GM19455 (cell line): ENCODE measurements at regions not wholly inside any gene's neighbourhood (a gene's known extent, or its start where the extent isn't known, plus 50 kb on each side); places are given as distances from the start of the nearest gene placed in this dataset.

Experiments
- ATAC-seq: cut with Tn5 transposase; IDR thresholded peaks from one replicate; pipeline ENCODE4 v1.9.1; 2021; ENCODE audit not compliant: unreplicated experiment

DNA sequence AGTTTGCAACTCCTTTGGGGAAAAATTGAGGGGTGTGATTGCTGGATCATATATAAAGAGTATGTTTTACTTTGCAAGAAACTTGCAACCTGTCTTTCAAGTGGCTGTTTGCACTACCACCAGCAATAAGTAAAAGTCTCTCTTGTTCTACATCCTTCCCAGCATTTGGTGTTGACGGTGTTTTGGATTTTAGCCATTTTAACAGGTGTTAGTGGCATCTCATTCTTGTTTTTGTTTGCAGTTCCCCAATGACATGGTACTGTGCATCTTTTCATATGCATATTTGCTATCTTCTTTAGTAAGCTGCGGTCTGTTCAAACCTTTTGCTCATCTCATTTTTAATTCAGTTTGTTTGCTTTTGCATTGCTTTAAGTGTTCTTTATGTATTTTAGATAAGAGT is 535.5 kb downstream of the LRRIQ3 start:
- ATAC-seq, result no peak

DNA sequence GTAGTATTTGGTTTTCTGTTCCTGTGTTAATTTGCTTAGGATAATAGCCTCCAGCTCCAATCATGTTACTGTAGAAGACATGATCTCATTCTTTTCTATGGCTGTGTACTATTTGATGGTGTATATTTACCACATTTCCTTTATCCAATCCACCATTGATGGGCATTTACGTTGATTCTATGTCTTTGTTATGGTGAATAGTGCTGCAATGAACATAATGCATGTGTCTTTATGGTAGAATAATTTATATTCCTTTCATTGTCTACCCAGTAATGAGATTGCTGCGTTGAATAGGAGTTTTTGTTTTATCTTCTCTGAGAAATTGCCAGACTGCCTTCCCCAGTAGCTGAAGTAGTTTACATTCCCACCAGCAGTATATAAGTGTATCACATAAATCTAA is 538.8 kb downstream of the LRRIQ3 start:
- no peak for ATAC-seq

DNA sequence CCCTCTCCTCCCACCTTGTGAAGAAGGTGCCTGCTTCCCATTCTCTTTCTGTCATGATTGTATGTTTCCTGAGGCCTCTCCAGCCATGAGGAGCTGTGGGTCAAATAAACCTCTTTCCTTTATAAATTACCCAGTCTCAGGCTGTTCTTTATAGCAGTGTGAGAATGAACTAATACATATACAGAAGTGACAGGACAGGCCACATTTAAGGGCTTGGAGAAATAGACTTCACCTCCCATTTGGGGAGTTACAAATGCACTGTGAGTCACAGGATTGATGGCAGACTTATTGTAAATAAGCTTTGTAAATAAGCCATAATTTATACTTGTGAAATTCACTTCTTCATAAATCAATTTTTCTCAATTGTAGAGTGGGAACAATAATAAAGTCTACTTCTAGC is 543.3 kb downstream of the LRRIQ3 start:
- no peak for ATAC-seq

DNA sequence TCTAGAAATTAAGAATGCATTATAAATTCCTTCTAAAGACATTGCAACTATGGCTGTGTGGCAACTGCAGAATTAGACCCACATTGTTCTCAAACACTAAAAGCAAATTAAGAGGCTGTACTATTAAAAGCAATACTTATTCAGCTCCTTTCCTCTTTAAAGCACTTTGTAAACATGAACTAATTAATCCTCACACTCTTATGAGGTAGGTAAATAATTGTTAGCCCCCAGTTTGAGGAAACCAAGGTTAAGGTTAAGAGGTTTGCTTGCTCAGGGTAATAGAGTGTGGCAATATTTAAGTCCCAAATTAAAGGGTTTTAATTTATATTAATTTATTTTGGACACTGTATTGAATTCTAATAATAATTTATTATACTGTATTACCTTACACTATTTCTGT is 553.8 kb downstream of the LRRIQ3 start:
- no peak for ATAC-seq

DNA sequence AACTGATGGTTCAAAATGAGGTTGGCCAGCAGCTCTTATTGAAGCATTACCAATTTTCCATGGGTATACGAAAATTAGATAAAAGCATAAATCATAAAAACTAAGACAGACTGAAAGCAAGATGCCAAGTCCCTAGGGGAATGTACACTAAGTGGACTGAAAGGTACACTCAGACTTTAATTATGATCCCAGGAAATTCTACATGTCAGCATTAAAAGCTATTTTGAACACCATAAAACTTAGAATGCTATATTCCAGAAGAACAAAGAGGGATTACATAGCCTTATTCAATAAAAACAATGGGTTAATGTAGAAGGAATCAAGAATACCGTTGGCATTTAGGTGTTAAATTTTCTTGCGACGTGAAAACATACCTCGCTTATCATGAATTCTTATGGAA is 558.5 kb downstream of the LRRIQ3 start:
- ATAC-seq, result no peak

DNA sequence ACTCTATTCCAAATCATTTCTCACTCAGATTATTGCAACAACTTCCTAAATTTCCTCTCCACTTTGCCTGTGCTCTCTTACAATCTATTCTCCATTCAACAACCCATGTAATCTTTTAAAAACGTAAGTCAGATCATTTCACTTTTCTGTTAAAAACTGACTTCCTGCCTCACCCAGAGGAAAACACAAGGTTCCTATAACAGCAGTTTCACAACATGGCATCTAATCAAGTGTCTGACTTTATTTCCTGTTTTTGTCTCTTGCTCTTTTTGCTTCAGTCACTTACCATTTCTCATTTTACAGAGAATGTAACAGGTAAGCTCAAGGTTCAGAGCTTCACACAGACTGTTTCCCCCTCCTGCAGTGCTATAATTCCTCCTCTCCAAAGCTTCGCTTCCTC is 560.7 kb downstream of the LRRIQ3 start:
- no peak for ATAC-seq

DNA sequence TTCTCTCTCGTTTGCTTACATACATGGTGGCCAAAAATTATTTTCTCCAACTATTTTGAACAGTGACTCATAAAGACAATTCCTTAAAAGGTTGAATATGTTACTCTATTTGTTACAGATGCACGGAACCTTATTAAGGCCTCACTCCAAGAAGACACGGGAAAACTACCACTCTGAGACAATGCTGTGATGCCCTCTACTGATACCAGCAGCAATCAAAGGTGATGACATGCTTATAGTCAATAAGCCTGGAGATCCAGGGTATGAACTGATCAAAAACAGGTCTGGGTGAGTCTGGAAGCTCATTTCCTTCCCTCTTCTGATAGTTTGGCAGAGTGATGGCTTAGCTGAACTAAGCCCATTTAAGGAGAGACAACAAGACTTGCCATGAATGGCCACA is 563.0 kb downstream of the LRRIQ3 start:
- no peak for ATAC-seq

DNA sequence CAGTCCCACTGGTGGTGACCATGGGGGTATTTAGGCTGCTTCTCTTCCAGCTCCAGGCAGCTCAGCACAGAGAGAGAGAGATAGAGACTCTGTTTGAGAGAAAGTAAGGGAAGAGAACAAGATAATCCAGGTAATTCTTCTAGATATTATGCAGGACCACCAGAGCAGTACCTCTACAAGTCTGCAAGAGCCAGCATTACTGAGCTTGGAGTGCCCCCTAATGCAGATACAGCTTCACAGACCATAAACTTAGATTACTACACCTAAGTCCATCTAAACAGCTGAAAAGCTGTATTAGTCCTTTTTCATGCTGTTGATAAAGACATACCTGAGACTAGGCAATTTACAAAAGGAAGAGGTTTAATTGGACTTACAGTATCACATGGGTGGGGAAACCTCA is 570.3 kb downstream of the LRRIQ3 start:
- no peak for ATAC-seq

DNA sequence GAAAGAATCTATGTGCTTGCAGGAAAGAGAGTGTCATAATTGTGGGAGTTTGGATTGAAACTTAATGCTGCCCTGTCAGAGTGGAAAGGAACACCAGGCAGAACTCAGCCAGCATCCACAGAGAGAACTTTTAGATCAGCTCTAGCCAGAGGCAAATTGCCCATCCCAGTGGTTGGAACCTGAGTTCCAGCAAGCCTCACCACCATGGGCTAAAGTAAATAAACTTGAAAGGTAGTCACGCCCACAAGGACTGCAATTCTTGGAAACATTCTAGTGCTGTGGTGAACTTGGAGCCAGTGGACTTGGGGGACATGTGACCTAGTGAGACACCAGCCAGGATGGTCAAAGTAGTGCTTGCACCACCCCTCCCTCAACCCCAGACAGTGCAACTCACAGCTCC is 571.6 kb downstream of the LRRIQ3 start:
- ATAC-seq, result no peak

DNA sequence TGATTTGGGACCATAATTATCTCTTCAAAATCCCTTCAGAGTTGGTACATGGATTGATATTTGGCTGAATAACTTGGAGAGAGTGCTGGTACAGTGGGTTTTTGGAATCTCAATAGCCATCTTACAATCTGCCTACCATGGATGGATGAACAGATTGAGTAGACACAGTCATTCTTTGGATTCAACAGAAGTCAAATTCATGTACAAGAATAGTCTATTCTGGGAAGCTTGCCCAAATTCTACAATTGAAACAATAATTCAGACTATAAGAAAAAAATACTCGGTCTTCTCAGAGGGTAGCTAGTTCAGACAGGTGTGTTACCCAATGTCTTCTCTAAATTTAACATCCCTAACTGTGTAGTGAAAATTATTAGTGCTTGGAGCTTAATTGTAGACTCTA is 574.0 kb downstream of the LRRIQ3 start:
- ATAC-seq, result no peak

DNA sequence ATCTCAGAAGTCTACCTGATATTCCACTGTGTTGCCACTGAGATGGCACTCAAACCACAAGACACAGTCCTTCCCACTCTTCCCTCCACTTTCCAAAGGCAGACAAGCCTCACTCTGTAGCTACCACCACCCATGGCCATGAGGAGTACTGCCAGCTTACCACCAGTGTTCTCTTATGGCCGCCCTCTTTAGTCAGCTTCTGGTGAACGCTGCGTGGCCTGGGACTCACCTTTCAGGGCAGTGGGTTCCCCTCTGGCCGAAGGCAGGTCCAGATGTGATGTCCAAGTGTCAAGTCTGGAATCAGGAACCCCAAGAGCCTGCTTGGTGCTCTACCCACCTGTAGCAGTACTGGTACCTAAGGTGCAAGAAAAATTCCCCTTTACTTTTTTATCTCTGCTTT is 580.8 kb downstream of the LRRIQ3 start:
- ATAC-seq, result no peak

DNA sequence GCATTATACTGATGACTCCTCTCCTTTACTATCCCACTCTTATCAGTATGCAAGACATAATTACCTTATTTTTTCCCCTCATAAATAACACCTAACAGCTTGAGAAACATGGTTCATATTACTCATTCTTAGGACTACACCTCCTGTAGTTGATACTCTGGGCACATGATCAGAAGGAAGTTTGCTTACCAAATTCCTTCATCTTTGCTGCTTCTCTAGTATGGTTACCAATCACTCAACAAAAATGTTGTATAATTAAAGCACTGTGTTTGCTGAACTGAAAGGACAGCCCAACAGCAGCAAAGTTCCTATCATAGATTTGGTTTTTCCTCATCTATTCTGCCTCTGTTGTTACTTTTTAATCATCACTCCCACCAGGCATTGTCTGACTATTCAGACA is 586.3 kb downstream of the LRRIQ3 start:
- ATAC-seq, result no peak

DNA sequence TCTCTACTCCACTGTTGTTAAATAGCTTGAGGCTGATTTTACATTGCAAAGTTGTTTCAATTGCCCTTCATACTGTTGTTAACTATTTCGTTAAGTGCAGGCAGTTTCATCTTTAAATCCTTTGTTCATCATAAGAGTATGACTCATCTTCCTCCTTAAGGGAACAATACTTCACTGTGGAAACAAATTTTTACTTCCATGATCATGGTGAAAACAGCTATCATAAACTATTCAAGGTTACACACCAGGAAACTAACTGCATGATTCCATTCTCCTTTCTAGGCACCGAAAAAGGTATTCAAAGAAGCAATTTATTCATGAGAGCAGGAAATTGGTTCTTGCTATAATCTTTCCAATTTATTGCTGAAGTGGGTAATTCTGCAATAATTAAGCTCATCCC is 593.2 kb downstream of the LRRIQ3 start:
- ATAC-seq, result no peak

DNA sequence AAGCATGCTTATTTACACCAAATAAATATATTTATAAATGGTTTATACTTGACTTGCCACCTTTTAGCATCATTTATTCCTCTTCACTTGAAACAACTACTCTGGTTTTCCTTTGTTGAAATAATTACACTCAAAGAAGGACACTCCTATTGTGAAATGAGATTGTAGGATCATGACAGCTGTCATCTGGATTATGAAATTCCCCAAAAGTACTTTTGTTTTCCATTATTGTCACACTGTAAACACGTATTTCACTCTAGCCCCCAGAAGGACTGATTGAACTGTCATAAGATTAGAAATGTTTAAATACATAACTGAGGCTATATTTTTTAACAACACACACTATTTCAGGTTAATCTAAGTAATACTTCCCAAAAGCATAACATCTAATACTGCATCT is 593.8 kb downstream of the LRRIQ3 start:
- ATAC-seq, result no peak

DNA sequence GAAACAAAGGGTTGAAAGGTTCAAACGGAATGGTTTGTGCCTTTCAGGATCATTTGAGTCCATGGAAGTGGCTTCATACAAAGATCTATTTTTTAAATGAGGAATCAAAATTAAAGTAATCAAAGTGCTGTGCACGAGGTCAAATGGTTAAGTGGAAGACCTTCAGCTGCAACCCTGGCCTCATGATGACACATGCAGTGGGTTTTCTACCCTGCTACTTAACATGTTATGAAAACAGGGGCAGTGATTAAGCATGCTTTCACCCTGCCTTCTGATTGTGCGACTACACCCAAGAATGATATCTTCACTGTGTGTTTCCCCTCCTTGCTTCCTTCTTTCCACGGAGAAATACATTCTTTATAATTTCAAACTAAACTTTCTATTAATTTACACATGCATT is 604.2 kb downstream of the LRRIQ3 start:
- no peak for ATAC-seq

DNA sequence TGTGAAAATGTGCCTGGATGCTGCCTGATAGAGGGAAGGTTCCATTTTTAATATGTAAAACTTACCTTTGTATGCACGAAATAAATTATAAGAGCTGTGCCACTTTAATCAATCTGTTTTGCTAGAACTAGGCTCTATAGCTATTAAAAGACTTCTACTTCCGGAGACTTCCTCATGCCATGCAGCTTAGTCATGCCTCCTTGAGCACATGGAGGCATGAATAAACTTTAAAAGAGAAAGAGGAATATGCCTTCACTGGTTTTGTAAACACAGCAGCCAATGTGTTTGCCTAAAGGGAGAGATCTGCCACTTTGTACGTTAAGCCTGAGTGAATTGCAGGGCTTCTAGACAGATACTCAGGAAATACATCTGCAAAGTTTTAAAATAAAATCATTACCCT is 604.6 kb downstream of the LRRIQ3 start:
- no peak for ATAC-seq

DNA sequence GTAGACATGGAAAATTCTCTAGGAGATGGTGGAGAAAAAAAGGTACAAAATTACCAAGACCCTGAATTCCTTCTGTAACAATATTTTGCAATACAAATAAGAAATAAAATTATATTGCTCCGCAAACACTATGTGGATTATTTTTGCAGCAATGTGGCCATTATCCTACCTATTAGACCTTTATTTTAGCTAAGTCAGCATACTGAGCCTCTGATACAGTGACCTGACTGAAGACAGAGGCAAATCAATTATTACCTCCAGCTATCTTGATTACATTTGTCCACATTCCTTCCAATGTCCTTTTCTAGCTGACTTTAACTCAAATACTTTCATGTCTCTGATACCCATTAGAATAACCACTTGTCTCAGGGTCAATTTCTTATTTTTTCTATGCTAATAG is 610.9 kb downstream of the LRRIQ3 start:
- ATAC-seq, result no peak

DNA sequence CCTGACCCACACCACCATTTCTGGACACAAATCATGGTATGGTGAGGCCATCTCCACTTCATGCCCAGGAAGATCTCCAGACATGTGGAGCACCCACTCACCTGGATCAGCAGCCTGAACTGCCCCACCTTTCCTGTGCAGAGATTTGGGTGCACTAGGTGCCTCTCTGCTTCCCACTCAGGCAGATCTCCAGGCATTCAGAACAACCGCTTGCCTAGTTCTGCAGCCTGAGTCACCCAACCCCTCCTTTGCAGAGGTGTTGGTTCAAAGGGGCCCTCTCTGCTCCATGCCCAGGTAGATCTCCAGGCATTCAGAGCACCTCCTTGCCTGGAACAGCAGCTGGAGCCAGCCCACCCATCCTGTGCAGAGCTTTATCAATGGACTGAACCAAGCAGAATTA is 620.8 kb downstream of the LRRIQ3 start:
- ATAC-seq, result no peak

DNA sequence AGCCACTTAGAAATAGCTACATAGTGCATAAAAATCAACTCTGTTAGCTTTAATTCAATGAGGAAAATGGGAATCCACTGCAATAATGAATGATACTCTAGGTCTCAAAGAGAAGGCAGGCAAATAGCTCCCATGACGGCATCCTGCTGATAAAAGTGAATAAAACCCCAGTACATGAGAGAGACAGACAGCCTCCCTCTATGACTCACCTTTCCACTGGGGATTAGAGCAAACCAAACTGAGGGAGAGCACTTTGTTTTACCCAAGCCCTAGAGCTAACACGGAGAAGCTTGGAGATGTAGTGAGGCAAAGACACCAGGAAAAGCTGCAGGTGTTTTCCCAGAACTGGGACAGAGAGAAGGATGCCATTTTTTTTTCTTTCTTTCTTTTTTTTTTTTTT is 621.9 kb downstream of the LRRIQ3 start:
- no peak for ATAC-seq

DNA sequence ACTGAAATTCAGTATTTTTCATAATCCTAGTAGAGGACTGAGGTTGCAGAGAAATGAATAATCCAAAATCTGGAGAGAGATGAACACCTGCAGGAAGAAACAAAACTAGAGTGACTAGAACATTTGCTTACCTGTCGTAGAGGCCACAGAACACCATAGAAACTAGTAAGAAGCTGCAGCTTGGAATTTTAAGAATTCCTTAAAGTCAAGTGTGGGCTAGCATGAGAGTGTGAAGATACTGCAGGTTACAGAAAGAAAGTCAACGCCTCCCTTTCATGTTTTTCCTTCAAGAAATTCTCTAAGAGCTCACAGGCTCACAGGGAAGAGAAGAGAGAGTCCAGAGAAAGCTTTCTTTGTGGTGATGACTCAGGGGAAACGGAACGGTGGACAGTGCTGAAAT is 633.7 kb downstream of the LRRIQ3 start:
- ATAC-seq, result no peak

DNA sequence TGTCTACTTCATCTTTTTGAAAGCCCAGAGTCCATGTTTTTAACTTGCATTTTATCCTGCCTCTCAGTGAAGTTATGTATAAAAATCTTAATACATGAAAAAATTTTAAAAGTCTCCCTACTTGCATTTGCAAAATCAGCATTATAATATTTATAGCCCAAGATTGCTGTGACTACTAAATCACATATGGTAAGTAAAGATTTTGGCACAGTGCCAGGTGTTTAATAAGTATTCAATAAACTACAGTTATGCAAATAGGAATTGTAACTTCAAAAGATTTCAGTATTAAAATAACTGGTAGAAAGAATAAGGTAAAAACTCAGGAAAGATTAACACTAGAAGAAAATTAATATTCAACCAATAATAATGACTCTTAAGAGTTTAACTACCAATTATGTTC is 641.7 kb downstream of the LRRIQ3 start:
- ATAC-seq, result no peak

DNA sequence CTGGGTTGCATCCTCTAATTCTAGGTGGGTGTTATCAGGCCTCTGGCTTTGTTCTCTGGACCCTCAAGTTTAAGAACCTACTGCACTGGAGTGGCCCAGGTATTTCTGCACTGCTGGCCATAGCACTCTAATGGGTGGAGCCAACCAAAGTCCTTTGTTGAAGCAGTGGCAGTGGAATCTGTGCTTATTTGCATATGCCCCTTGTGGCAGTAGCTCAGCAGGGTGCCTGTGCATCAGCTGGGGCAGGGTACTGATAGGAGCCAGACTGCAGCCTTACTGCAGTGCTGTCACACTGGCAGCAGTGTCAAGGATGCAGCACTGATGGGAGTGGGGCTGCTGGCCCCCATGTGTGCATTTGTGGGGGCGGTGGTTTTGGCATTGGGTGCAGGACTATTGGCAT is 660.6 kb downstream of the LRRIQ3 start:
- no peak for ATAC-seq

DNA sequence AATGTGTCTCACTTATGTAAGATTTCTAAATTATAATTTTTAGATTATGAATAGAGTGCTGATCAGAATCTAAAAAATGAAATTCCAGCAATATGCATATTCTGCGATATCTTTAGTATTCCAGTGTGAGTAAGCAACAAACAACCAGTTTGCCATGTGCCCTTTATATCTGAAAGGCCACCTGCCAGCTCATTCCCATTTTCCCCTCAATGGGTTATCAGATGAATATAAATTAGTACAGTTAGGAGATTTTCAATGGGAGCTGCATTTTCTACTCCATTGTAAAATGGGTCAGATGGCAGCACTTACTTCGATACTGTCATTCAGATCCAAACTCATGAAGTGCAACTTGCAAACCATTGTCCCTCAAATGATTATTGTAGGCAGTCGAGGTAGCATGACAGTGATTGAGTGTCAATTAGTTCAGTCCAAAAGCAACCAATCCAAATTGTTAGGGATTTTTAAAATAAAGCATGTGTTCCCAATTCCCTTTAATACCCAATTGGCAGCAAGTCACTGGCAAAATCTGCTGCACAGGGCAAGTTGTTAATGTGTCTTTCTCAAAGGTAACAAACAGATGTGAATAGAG is 680.3 kb downstream of the LRRIQ3 start:
- ATAC-seq, result no peak

DNA sequence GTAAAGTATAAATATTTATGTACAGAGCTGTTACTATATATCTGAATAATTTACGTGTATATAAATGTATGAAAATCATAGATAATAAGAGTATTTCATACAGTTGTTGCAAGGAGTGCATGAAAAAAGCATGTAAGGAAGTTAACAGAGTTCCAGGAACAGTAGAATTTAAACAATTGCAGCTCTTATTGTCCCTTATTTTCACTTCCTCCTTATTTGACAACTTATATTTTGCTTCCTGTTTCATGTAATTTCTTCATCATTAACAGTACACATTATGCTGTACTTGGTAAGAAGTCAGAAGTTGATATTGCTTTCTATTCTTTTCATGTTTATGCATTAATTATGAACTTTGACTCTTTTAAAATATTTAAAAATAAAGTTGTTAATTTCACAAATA is 681.5 kb downstream of the LRRIQ3 start:
- ATAC-seq, result no peak
